A172 (cell line): ENCODE measurements at regions not wholly inside any gene's neighbourhood (a gene's known extent, or its start where the extent isn't known, plus 50 kb on each side); places are given as distances from the start of the nearest gene placed in this dataset.
"Not testable (repeated sequence)": the region's sequence is repeated elsewhere in the genome, so short reads cannot be mapped to it uniquely, and the experiment has no call there.

ENCODE experiments used
- DNase-seq: peaks from one replicate; pipeline ENCODE4 v3.0.0-alpha.2; 2015; ENCODE audit warnings: low spot score

DNA sequence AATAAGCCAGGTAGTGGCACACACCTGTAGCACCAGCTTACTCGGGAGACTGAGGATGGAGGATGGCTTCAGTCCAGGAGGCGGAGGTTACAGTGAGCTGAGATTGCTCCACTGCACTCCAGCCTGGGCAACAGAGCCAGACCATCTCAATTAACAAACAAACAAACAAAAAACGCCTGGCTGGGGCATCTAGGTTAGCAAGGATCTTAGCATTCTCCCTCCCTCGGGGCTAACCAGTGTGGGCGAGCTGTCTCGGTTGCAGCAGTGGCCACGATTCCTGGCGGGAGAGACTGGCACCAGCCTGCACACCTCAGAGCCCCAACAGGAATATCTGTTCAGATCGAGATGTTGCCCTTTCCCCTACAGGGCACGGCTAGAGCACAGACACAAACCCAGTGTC is 91.3 kb upstream of the KCTD7 start:
- no peak for DNase-seq

DNA sequence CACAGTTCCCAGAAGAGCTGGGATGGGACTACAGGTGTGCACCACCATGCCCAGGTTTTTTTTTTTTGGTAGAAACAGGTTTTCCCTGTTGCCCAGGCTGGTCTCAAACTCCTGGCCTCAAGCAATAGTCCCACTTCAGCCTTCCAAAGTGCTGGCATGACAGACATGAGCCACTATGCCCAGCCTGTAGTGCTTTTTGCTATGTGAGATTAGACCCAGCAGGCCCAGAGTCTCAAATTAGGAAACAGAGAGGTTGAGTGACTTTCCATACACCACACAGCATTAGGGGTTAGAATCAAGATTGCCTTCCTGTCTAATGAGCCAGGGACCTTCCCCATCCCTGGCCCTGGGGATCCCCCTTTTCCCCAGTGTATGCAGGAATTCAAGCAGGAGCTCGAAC is 90.8 kb upstream of the KCTD7 start:
- no peak for DNase-seq

DNA sequence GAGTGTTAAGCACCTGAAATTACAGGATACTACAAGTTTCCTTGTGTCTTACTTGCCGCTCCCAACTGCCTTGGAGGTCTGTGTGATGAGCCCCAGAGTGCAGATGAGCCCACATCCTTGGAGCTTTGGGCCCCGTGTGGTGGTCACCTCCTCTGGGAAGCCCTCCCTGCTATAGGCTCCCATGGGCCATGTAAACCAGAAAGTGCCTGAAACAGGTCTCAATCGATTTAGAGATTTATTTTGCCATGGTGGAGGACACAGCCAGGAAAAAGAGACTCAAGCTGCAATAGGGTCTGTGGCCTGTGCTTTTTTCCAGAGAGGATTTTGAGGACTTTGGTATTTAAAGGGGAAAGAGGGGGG is 89.4 kb upstream of the KCTD7 start:
- DNase-seq, result no peak

DNA sequence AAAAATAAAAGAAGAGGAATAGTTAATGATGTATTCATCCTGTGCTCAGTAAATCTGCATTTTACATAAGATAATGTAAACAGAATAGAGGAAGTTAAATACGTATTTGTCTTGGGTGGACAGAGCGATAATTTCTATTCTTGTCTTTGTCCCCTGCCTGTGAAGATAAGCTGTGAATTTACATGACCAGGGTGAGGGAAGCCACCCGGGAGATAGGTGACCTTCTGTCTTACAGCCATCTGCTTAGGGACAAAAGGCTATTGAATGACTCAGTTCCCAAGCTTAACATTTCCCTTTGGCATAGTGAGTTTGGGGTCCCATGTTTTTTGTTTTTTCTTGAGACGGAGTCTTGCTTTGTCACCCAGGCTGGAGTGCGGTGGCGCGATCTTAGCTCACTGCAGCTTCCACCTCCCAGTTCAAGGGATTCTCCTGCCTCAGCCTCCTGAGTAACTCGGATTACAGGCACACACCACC is 88.7 kb upstream of the KCTD7 start:
- DNase-seq, result no peak

DNA sequence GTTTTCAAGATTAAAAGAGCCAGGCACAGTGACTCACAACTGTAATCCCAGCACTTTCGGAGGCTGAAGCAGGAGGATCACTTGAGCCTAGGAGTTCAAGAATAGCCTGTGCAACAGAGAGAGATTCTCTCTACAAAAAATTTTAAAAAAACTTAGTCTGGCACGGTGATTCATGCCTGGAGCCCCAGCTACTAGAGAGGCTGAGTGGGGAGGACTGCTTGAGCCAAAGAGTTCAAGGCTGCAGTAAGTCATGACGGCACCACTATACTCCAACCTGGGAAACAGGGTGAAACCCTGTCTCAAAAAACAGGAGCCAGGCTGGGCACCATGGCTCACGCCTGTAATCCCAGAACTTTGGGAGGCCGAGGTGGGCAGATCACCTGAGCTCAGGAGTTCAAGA is 86.6 kb upstream of the KCTD7 start:
- no peak for DNase-seq

DNA sequence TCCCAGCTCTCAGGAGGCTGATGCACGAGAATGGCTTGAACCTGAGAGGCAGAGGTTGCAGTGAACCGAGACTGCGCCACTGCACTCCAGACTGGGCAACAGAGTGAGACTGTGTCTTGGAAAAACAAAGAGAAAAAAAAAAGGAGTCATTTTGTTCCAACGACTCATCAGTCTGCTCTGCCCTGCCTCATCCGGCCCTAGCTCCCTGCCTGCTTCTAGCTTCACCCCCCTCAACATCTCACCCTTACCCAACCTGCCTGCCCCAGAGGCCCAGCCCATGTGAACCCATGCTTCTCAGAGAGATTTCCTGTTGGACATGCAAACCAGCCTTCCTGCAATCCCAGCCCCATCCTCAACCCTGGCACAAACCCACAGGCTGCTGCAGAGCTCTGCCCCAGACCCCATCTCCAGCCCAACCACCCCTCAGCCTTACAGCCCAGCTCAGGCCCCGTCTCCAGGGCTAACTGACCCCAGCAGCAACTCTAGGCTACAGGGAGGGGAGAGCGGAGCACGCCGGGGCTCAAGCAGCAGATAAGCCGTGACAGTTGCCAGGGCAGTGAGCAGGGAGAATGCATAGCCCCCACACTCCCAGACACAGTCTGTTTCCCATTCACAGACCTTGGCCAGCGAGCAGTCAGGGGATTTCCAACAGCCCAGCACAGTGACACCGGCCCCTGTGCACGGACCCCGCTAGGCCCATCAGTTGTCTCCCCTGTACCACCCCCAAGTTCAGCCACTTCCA is 86.0 kb upstream of the KCTD7 start:
- peak; percentile 22 for DNase-seq

DNA sequence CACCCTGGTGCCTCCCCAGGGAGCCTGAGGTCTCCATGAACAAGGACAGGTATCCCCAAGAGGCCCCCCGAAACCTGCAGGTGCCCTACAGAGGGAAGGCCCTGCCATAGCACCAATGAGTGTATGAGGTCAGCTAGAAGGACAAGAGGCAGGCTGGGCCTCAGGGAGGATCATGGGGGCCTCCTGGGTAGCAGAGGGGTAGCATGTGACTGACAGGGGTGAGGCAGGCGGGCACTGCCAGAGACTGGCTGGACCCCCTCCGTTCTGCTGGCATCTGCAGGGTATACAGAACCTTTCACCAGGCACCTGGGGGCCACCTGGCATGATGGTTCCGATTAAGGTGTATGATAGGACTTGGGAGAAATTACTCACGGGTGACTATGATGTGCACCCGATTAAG is 79.2 kb upstream of the KCTD7 start:
- DNase-seq, result no peak

DNA sequence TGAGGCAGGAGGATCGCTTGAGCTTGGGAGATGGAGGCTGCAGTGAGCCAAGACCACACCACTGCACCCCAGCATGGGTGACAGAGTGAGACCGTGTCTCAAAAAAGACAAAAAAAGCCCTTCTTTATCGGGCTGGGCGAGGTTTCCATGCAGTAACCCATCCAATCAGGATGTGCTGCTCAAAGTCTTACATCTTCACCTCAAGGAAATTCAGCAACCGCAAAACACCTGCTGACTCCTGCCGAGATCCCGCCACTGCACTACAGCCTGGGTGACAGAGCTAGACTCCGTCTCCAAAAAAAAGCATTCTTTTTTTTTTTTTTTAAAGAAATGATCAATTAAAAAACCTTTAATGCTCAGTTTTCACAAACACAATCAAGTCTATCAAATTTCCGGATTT is 75.7 kb upstream of the KCTD7 start:
- no peak for DNase-seq

DNA sequence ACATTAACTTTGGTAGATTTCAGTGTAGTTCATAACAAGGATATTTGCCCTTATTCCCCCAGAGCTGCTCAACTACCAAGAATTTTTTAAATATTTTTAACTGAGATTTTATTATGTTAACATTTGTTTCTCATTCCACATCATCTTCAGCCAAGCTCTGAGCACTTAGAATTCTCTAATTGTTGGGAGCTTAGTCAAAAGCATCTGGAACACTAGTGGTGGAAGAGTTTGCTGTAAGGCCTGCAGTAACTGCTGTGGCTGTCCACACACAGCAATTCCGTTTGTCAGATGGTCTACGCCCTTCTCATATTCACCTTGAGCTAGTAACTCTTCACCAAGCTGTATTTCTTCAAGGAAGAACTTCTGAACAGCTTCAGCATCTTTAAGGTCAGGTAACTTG is 75.0 kb upstream of the KCTD7 start:
- not testable (repeated sequence) for DNase-seq

DNA sequence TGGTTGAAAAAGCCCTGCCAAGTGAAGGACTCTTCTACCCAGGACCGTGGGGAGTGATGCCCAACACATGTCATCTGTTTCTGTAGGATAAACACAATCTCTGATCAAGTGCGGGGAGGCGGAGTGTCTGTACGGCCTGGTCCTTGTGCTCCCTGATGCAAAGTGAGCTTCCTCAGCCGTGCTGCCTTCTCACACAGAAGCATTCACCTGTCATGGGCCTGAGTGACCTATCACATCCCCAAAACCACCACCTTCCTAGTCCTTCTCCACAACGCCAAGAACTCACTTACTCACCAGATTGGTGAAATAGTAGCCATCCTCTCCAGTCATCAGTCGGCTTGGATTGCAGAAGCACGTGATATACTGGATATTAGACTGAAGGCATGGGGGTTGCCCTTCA is 74.4 kb upstream of the KCTD7 start:
- not testable (repeated sequence) for DNase-seq

DNA sequence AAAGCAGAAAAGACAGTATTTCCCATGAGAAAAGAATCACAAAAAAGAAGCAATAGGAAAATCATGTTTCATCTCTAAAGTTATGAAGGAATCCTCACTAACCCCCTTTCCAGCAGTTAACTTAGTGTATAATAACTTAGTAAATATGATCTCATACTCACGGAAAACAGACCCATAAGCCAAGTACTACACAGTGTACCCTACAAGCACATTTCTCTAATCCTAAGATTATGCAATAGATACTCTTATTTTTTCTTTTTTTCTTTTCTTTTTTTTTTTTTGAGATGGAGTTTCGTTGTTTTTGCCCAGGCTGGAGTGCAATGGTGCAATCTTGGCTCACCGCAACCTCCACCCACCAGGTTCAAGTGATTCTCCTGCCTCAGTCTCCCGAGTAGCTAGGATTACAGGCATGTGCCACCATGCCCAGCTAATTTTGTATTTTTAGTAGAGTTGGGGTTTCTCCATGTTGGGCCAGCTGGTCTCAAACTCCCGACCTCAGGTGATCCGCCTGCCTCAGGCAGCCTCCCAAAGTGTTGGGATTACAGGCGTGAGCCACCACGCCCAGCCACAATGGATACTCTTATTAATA is 73.7 kb upstream of the KCTD7 start:
- not testable (repeated sequence) for DNase-seq

DNA sequence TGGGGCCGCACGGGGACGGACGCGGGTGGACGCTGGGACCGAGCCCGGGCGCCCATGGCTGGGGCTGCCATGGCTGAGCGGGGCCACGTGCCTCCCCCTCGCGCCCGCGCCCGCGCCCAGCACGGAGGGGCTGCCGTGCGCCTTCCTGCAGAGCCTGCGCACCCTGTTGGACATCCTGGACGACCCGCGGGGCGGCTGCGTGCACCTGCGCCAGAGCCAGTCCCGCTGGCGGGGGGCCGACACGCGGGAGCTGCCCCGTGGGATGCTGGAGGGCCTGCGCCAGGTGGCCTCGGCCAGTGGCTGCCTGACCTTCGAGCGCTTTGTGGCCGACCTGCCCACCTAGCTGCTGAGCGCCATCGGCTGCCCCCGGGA is 72.5 kb upstream of the KCTD7 start:
- DNase-seq, result no peak

DNA sequence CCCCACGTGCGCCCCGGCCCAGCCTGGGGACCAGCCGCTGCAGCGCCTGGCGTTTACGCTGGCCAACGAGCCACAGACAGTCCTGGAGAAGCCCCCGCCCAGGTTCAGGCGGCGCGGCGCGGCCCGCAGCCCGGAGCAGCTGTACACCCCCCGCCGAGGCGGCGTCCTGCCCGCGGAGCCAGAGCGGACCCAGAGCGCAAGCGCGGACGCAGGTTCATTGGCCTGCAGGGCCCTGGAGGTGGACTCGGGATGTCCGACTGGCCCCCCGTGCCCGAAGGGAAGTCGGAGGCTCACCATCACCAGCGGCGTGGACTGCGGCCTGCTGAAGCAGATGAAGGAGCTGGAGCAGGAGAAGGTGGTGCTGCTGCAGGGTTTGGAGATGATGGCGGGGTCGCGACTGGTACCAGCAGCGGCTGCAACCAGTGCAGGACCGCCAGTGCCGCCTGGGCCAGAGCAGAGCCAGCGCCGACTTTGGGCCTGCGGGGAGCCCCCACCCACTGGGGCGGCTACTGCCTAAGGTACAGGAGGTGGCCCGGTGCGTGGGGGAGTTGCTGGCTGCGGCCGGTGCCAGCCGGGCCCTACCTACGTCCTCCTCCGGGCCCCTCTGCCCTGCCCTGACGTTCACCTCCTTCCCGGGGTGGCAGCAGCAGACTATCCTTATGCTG is 72.0 kb upstream of the KCTD7 start:
- no peak for DNase-seq

DNA sequence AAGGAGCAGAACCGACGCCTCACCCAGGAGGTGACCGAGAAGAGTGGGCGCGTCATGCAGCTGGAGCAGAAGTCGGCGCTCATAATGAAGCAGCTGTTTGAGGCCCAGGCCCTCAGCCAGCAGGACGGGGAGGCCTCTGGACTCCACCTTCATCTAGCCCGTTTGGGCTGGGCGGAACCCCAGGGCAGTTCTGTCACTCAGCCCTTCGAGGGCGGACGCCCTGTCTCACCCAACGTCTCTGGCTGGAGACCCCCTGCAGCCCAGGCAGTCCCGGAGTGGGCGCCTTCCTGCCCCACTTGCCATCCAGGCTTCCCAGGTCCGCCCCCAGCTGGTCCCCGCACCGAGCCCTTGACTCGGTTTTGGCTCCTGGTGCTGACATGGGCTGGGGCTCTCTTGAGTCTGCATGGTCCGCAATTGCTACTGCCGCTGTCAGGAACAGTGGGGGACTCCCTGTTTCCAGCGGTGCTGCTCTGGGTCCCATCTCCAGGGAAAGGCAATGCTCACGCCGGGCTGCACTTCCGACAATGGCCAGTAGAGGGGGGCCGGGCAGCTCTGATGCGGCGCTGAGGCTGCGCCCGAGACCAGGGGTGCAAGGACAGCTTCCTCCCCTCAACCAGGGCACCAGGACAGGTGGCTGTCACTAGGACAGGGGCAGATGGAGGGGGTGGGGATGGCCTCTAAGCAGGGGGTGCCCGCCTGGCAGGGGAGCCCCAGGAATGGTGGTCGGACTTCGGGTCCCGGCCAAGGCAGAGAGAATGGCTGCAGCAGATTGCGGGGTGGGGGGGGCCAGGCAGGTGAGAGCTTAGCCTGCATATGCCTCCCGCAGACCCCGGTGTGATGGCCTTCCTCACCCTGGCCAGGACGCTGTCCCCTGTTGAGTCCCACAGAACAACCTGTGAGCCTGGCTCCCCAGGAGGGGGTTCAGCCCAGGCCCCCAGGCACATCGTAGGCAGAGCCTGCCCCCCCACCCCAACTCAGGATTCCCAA is 71.2 kb upstream of the KCTD7 start:
- peak; percentile 37 for DNase-seq

DNA sequence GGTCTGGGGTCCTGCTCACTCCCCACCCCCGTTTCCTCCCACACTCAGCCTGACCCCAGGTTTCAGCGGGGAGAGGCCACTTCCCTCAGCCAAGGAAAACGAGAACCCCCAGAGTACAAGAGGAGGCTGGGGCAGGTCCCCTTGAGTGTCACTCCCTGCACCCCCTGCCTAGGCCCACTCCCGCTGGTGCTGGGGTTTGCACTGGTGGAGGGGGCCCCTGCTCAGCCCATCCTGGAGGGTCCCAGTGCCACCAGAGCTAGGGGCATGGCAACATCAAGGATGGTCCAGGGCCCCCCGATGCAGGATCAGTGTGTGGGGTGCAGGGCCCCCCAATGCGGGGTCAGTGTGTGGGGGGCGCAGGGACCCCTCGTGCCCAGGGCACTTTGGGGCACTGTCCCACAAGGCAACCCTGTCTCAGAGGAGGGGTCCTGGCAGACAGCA is 70.5 kb upstream of the KCTD7 start:
- DNase-seq, result no peak

DNA sequence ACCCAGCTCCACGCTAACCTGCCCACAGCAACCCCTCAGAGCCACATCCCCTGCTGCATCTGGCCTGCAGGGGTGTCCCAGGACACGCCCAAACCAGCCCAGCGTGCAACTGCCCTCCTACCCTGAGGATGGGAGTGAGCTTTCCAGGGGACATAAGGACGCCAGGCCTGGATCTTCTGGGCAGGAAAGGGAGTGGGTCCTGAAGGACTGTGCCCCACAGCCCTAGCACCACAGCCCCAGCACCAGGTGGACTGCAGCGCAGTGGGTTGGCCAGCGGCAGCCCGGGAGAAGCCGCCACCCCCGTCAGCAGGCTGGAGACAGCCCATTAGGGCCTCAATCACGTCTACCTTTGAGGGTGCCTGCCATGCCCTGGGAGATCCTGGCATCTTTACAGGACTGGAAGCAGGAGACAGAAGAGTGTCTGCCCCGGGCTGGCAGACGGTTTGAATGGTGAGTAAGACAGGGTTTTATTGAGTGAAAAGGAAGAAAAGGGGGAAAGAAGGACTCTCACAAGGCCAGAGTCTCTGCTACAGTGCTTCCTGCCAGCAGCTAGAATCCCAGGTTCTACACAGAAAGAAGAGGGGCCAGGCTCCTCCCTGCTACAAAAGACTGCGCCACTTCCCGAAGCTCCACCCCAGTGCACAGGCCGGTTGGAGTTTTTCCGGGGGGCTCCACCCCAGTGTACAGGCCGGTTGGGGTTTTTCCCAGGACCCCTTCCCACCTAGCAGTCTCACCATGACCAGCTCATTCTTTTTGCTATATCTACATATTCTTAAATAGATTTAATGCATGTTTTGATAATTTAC is 69.8 kb upstream of the KCTD7 start:
- peak; percentile 53 for DNase-seq

DNA sequence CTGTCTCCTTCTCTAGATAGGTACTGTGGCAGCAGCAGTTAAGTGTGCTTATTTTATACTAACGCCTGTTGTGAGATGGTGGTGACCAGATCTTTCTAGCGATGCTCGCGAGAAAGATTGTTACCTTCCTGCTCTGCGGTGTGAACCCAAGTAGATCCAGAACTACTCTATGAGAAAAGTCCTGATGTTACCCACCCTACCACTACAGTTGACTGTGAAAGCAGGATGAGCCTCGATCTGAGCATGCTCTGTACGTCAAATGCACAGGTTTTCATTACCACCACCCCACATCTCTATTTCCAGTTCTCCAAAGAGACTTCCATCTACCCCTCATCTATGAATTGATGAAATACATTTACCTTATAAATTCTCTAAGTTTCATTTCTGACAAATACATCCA is 64.6 kb upstream of the KCTD7 start:
- no peak for DNase-seq

DNA sequence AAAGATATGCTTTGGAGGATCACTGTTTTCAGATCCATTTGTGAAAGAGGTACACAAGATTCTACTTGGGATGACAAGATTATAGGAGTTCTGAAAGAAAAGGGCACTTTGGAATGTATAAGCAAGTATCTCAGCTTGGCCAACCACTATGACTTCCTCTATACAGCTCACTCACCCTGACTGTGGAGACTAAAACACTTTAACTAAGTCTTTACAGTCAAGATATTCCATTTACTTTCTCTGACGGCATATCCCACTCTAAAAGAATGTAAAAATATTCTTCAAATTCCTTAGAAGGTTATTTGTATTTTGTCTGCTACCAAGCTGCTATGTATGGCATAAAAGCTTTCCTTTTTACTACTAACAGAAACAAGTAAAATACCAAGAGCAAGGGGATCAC is 58.5 kb upstream of the KCTD7 start:
- not testable (repeated sequence) for DNase-seq

DNA sequence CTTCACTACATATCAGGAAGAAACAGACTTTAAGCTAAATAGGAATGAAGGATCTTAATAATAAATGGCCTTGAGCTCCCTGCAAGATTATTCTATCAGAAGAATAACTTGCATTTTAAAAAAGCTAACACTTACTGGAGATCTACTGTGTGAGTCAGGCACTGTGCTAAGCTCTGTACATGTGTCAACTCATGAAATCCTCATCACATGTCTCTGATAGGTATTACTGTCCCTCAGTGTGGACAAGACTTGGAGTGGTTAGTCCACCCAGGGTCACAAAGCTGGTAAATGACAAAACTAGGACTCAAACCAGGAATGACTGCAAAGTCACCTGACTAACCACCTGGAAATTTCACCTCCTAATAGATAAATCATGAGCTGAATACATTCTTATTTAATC is 57.1 kb upstream of the KCTD7 start:
- no peak for DNase-seq

DNA sequence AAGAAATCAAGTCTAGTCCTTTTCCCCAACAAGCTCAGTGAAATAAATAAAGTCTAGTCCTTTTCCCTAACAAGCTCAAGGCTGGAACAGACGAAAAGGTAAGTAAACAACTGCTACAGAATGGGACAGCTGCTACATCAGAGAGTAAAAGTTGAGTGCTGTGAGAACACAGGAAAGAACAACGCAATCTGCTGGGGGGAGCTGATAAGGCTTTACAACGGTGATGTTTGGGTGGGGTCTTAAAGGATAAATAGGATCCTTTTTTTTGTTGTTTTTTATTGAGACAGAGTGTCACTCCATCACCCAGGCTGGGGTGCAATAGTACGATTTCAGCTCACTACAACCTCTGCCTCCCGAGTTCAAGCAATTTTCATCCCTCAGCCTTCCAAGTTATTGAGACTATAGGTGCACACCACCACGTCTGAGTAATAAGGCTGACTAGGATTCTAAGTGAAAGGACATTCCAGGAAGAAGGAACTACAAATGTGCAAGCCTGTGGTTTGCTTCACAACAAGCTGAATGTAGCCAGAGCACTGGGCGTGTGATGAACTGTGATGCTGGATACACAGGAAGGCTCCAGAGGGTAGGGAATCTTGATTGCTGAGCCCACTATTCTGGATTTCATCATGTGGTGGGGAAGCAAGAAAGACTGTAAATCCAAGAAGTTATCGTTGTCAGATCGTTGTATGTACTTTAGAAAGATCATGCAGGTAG is 54.7 kb upstream of the KCTD7 start:
- DNase-seq, result not testable (repeated sequence)

DNA sequence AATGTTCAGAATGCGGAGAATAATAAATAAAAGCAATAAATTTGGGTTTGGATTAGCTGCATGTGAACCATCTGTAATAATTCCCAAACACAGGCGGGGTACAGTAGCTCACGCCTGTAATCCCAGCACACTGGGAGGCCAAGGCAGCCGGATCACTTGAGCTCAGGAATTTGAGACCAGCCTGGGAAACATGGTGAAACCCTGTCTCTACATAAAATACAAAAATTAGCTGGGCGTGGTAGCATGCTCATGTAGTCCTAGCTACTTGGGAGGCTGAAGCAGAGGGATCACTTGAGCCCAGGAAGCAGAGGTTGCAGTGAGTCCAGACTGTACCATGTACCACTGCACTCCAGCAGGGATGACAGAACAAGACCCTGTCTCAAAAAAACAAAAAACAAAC is 53.9 kb upstream of the KCTD7 start:
- not testable (repeated sequence) for DNase-seq
